ENCODE measurements at regions not wholly inside any gene's neighbourhood (a gene's known extent, or its start where the extent isn't known, plus 50 kb on each side); places are given as distances from the start of the nearest gene placed in this dataset.

GRCh38 chr1:48092401-48092800 lies 95.2 kb upstream of the TRABD2B start:
- no peak overlapping the region for H3K4me3 ChIP-seq (ENCODE audit: low read depth, low read length)
- no peaks in the 10 kb centered on the region for H3K36me3 ChIP-seq
- DNase-seq = no peak
- H3K4me1 ChIP-seq = no peaks in the 10 kb centered on the region
- no peaks in the 10 kb centered on the region for H3K9me3 ChIP-seq
- no peak for TF ChIP-seq CTCF (IDR thresholded peaks at IDR 0.05; ENCODE audit: low read depth, low read length)
- H3K27me3 ChIP-seq = peaks cover 2% of the 10 kb centered on the region

GRCh38 chr1:48089356-48089891 lies 92.2 kb upstream of the TRABD2B start:
- Histone ChIP-seq H3K4me1 (no peaks in the 10 kb centered on the region), H3K36me3 (no peaks in the 10 kb centered on the region), H3K4me3 (ENCODE audit: low read depth, low read length) (no peak overlapping the region), H3K9me3 (no peaks in the 10 kb centered on the region), H3K27me3 (peaks cover 2% of the 10 kb centered on the region; the same call in 1 of the 2 replicates)
- TF ChIP-seq CTCF (IDR thresholded peaks at IDR 0.05; ENCODE audit: low read depth, low read length) = no peak
- DNase-seq = no peak

GRCh38 chr1:48084826-48085225 lies 87.6 kb upstream of the TRABD2B start:
- no peak for DNase-seq
- H3K4me1 ChIP-seq = no peaks in the 10 kb centered on the region; the same call in 1 of the 2 replicates
- peaks cover 2% of the 10 kb centered on the region; the same call in 1 of the 2 replicates for H3K27me3 ChIP-seq
- no peaks in the 10 kb centered on the region for H3K36me3 ChIP-seq
- TF ChIP-seq CTCF (IDR thresholded peaks at IDR 0.05; ENCODE audit: low read depth, low read length) = no peak
- H3K9me3 ChIP-seq = no peaks in the 10 kb centered on the region
- no peak overlapping the region for H3K4me3 ChIP-seq (ENCODE audit: low read depth, low read length)

- no peaks in the 10 kb centered on the region for H3K36me3 ChIP-seq
- H3K27me3 ChIP-seq = no peaks in the 10 kb centered on the region
- no peaks in the 10 kb centered on the region; the same call in 1 of the 2 replicates for H3K4me1 ChIP-seq
- H3K9me3 ChIP-seq = no peaks in the 10 kb centered on the region
- no peak overlapping the region for H3K4me3 ChIP-seq (ENCODE audit: low read depth, low read length)
- no peak for TF ChIP-seq CTCF (IDR thresholded peaks at IDR 0.05; ENCODE audit: low read depth, low read length)
- DNase-seq = no peak
These were observed 85.2 kb upstream of the TRABD2B start for GRCh38 chr1:48082271-48082962.

- no peaks in the 10 kb centered on the region for H3K9me3 ChIP-seq
- no peak for DNase-seq
- no peaks in the 10 kb centered on the region; the same call in 1 of the 2 replicates for H3K4me1 ChIP-seq
- H3K36me3 ChIP-seq = no peaks in the 10 kb centered on the region
- no peak overlapping the region for H3K4me3 ChIP-seq (ENCODE audit: low read depth, low read length)
- TF ChIP-seq CTCF (IDR thresholded peaks at IDR 0.05; ENCODE audit: low read depth, low read length) = no peak
- H3K27me3 ChIP-seq = no peaks in the 10 kb centered on the region
These were observed 83.4 kb upstream of the TRABD2B start for GRCh38 chr1:48080331-48081255.

Data from BE2C (cell line).